T-helper 1 cell (primary cell): ENCODE measurements at regions not wholly inside any gene's neighbourhood (a gene's known extent, or its start where the extent isn't known, plus 50 kb on each side); places are given as distances from the start of the nearest gene placed in this dataset.

Experiments used
- DNase-seq, 5 donors: peaks; one replicate each; pipeline ENCODE4 v3.0.0-alpha.2; 2012 to 2020

DNA sequence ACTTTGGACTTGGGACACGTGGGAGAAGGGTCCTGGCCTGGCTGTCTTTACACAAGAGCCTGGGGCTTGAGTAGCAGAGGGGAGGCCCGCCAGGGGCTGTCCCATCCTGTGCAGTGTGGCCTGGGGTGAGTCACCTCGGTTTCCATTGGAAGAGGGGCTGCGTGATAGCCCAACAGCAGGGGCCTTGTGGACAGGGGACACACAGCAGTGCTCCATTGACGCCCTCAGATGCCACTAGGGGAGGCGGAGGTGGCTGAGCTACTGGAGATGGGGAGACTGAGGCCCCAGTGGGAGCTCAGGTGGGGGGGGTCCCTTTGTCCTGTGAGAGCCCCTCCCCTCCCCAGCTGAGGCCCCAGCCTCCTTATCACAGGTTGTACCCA, 50.0 kb upstream of the RNU6ATAC start:
- DNase-seq: no peak

DNA sequence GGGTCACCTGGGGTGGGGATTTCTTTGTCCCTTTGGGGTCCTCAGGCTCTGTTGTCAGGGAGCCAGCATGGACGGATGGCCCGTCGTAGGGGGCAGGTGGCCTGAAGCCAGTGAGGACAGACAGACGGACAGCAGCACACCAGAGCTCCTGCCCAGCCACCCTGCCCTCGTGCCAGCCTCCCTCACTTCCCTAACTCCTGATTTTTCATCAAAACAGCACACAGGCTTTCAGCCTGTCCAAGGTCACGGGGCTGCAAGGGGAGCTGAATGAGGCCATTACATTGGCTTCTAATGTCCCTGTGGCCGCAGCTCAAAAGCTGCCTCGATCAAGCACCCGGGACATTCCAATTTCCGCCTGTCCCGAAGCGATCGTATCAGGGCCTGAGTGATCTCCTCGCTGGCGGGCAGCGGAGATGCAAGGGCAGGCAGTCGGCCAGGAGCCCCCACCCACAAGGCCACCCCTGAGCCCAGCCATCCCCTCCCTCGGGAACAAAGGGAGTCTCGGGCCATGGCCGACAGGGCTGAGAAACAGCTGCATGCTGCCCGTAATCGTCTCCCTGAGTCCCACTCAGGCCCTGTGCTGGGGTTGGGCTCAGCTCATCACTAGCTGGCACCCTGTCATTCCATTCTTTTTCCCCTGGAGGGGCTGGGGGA, 50.5 kb upstream of the RNU6ATAC start:
- no peak for DNase-seq

DNA sequence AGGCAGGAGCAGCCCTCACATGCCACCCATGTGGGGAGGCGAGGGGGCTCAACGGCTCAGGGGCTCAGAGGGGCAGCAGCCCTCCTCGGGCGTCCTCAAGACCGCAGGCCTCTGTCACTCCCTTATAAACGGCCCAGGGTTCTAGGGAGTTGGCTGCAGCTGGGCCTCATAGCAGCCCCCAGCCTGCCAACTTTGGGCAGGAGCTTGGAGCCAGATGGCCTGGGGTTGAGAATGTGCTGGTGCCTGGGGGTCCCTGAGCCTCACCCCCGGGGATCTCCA, 51.0 kb upstream of the RNU6ATAC start:
- no peak for DNase-seq

DNA sequence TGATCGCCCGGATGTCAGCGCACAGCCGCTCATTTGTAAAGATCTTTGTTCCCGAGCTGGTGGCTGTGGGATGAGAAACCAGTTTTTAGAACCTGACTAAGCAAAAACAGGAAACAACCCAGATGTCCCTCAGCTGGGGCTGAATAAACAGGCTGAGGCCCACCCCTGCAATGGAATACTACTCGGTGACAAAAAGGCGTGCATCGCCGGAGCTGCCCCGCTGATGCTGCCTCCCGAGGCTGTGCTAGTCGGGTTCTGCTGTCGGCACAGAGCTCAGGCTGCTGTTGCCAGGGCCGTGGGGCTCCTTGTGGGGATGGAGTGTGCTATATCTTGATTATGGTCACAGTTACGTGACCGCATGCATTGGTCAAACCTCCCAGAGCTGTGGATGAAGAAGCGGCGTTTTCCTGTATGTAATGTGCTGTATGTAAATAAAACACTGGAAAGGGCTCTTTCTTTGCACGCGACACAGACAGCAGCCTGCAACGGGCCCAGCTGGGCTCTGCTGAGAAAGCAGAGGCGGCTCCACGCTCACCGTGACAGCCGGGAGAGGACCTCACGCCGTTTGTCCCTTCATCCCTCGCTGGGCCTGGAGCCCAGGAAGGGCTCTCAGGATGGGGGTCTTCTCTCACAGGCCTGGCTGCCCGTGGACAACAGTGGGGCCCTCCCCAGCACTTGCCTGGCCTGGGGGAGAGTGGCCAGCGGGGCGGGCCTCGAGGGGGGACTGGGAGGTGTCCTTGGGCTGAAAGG, 51.5 kb upstream of the RNU6ATAC start:
- DNase-seq: no peak

DNA sequence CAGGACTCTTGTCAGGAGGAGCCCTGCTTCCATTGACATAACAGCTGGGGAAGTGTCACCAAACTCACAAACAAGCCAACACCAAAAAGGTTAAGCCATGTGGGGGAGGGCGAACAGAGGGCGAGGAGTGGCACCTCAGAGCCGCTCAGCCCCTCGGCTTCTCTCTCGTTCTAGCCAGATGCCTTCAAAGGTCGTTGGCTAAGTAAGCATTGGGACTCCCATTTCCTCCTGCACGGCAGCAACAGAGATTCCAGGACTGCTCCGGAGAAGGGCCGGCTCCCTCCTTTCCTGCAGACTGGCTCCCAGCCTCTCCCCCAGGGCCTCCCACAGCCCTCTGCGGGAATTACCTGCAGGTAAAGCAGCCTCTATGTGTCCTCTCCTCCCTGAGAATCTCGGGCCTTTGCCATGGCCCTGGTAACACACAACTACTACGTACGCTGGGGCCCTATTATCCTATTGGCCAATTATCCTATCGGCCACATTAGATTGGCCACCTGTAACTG, 52.1 kb upstream of the RNU6ATAC start:
- DNase-seq: no peak

DNA sequence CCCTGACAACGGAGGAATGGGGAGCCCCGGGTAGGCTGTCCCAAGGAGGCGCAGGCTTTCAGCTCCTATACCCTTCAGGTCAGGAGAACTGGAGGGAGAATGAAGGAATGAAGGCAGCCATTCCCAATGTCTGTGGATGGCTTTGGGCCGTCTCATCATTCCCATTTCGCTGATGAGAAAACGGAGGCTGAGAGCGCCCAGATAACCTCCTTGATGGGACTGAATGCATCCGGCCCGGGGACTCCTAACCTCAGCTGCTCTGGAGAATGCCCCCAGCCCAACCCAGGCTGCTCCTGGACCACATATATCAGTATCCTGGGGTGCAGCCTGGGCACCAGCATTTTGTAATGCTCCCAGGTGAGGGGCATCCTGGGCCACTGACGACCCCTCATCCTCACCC, 52.6 kb upstream of the RNU6ATAC start:
- no peak for DNase-seq

DNA sequence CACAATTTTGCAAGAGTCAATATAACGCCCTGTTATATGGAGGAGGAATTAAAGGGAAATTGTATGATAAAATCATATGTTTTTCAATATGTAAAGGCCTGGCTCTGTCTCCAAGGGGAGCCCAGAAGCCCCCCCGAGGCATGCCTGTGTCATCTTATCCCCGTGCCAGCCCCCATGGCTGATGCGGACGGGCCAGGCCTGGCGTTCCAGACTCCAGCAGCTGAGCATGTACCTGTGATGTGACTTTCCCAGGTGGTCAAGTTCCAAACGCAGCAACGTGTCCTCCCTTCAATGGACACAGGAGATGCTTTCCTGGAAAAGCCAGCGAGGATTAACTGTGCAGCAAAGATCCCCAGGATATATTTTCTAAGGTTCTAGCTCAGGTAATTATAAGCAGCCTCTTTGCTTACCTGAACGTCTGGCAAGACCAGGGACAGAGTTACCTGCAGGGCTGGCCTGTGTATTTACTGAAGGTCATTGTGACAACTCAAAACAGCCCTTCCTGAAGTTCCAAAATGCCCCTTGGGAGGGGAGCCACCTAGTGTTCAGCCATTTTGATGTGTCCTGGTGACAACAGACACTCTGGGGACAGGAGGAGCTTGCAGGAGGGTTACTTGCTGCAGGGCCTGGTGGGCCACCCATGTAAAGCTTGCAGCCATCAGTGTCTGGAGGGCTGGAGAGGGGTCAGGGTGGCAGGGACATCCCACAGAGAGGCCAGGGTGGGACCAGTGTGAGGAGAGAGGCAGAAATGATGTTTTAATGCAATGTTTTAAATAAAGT, 53.3 kb upstream of the RNU6ATAC start:
- no peak for DNase-seq

DNA sequence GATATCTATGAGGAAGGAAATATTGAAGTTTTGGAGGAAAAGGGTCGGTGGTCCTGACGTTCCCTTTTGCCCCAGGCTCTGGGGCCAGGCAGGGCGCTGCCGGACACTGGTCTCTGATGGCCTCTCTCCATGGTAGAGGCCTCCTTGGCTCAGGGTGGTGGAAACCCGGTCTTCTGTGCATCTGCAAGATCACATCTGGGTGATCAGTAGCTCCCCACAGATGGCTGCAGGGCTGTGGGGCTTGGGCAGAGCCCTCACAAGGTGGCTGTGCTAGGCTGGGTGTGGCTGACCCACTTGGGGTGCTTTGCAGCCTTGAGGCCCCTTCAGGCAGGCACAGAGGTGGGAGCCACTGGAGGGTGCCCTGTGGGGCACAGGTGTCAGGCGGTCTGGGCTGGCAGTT, 53.9 kb upstream of the RNU6ATAC start:
- no peak for DNase-seq

DNA sequence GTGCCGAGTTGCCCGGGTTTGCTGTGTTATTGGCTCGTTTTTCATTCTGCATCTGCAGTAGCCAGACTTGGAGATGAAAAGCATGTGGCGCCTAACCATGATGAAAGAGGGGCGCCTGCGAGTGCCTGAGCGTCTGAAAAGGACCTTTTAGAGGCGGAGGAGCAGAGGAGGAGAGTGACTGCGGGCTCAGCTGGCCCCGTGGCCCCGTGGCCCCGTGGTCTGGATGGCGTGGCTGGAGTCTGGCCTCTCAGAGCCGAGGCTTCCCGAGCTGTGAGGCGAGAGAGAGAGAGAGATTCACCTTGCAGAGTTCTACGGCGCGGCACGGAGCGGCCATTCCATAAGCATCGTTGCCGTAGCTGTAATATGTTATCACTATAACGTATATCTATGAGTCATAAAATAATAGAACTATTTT, 55.3 kb upstream of the RNU6ATAC start:
- DNase-seq: no peak

DNA sequence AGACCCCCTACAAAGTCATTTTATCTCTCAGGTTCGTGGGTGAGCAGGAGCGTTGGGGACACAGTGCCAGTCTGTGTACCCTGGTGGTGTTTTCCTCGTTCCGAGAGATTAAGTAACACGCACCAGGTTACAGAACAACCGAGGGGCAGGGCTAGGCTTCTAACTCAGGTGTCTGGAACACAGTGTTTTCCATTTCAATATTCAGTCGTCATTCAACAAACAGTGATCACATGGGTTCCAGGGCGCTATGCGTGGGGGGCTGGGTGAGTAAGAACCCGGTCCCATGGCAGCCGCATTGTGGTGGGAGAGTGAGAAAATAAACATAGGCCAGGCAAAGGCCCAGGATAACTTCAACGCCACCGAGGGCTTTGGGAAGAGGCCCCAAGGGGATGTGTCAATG, 55.9 kb upstream of the RNU6ATAC start:
- peak in 1 of 5 donors; percentile 1 for DNase-seq

DNA sequence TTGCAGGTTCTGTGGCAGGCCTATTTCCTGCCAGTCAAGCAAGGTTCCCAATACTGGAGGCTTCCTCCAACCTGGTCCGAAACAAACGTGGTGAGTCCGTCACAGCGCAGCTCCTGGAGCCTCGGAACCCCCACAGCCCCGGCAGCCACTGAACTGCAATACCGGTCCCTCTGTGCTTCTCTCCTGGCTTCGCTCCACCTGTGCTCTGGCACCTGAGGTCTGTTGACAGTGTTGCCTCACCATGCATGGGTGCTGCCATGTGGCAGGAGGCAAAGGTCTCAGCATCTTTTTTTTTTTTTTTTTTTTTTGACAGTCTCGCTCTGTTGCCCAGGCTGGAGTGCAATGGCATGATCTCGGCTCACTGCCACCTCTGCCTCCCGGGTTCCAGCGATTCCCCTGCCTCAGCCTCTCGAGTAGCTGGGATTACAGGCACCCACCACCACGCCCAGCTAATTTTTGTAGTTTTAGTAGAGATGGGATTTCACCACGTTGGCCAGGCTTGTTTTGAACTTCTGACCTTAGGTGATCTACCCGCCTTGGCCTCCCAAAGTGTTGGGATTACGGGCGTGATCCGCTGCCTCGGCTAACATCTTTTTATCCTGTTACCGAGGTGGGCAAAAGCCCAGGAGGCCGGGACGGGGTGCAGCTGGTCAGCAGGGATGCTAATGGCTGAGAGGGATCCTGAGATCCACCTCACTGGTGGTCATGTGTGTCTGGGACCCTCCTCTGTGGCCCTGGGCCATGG, 57.1 kb upstream of the RNU6ATAC start:
- peak in 1 of 5 donors; percentile 3 for DNase-seq

DNA sequence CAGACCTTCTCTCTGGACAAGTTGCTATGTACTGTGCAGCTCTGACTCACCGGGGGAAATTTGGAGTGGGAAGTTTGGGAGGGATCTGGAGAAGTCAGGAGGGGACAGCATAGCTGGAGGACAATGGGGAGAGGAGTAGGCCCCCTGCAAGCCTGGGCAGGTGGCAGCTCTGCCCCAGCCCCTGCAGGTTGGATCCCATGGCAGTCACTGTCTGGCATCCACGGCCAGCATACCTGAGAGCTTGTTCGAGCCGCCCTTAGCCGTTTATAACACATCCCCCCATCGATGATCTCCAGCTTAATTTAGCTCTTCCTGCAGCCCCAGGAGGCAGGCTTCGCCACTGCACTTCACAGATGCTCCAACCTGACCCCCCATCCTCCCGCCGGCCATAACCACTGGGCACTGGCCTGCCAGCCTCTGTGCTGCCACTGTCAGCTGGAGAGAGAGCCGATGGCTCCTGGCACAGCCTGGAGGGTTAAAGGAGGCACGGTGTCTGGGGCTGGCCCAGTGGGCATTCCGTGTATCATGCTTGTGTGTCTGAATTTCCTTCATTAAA, 57.7 kb upstream of the RNU6ATAC start:
- DNase-seq: peak in 1 of 5 donors; percentile 3

DNA sequence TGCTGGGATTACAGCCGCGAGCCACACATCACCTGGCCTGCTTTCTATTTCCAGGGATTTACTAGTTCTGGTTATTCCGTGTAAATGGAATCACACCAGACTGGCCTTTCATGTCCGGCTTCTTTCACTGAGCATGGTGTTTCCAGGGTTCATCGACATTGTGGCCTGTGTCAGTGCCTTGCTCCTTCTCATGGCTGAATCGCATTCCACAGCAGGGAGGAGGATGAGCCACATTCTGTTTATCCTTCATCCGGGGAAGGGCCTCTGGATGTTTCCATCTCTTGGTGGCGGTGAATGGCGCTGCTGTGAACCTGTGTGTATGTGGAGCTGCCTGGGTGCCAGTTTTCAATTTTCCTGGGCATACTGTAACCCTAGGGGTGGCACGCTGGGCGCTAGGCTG, 58.7 kb upstream of the RNU6ATAC start:
- DNase-seq: no peak

DNA sequence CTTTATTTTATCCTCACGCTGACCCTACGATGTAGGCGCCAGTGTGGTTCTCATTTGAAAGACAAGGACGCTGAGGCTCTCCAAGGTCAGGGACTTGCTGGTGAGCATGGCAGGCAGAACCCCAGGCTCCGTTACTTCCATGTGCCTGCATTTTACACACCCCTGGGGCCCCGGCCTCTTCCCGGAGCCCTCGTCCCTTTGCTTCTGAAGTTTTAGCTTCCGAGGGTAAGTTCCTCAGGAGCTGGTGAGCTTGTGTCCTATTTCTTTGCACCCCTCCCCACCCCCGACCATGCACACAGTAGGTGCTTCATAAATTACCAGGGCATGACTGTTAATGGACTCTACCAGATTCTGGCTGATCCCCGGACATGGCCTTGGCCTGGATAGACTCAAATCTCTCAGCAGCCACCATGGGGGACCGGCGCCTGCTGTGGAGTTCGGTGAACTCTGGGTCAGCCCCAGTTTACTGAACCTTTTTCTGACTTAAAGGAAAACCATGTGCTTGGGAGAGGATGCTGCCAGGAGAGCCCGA, 59.3 kb upstream of the RNU6ATAC start:
- no peak for DNase-seq

DNA sequence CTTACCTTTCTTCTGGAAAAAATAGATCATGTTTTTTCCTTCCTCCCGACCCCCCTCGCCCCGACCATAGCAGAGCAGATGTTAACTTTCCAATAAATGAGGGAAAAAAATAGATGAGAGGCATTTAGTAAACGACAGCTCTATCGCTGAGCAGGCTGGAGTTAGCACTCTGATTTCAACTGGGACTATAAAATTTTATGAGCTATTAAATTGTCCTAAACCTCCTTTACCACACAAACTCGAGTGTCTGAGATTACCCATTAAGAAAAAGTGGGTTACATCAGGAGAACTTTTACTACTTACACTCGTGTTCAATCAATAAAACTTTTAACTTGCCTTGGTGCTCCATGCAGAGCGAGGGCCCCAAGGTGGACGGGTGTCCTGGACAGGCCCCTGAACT, 59.8 kb upstream of the RNU6ATAC start:
- no peak for DNase-seq

DNA sequence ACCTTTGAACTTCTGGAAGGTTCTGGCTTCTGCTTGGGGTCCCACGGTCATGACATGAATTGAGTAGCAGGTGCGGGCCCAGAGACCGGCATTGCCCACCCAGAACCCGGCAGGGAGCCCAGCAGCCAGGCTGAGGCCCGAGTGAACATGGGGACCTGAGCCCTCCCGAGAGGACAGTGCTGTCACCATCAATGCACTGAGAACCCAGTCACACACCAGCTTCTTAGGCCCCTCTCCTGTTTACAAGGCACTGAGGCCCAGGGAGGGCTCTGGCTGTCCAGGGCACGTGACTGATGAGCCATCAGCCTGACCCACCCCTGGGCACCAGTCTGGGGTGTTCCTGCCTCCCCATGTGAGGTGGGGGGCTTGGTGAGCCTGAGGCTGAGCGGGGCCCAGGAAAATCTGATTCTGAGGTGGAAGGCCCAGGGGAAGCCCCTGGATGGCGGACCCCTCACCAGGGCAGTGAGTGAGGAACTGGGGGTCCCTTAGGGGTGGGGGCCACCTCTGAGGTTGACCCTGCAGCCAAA, 60.3 kb upstream of the RNU6ATAC start:
- DNase-seq: peak in 1 of 5 donors; percentile 3

DNA sequence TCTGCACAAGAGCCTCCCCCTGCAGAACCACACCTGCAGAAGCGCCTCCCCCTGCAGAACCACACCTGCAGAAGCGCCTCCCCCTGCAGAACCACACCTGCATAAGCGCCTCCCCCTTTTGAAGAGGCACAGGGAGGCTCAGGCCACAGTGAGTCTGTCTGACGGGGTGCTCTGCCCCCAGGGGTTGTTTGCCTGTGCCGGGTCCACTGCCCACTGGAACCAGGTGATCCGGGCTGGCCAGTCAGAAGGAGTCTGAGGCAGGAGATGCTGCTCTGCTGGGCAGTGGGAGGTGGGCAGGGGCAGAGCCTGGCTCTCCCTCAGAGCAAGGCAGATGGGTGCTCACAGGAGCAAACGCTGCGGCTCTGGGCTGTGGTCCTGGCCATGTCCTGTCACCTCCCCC, 60.8 kb upstream of the RNU6ATAC start:
- no peak for DNase-seq

DNA sequence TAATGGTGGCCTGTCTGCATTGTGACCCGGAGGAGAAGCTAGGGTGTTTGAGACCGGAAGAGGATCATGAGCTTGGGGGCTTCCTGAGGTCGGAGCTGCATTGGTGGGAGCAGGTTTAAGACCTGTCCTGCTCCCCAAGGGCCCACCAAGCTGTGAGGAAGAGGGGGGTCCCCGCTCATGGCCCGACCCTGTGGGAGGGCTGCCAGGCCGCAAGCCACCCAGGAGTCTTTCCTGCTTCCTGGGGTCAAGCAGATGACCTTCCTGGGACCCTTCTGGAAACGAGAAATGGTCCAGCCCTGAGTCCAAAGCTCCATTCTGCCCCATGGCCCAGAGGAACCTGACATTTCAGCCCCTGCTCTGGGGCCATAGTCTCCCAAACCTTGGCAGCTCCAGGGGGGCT, 61.5 kb upstream of the RNU6ATAC start:
- no peak for DNase-seq

DNA sequence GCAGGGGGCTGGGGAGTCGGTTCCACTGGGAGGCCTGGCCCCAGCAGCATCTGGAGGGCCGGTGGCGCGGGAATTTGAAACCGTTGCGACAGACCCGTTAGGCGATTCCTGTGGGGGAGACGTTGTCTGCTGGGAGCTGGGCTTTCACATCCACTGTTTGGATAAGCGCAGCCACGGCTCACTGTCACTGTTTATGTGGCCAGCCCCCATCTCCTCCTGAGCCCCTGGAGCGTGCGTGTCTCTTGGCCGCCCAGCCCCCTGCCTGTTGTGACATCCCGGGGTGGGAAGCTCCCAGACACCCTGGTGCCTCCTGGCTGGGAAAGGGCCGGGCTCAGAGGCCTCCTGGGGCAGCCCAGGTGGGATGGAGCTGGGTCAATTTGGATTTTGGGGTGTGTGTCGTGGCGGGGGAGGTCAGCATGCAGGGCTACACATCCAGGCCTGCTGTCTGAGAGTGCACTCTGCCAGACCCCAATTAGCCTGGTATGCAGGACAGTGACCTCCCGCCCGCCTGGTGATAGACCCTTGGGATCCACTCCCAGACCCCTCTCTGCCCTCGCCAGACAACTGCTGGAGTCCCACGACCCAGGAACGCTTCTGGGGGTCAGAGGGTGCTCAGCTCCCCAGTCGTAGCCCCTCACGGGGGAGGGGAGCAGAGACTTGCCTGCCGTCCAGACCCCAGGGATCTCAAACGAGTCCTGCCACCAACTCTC, 62.0 kb upstream of the RNU6ATAC start:
- DNase-seq: no peak

DNA sequence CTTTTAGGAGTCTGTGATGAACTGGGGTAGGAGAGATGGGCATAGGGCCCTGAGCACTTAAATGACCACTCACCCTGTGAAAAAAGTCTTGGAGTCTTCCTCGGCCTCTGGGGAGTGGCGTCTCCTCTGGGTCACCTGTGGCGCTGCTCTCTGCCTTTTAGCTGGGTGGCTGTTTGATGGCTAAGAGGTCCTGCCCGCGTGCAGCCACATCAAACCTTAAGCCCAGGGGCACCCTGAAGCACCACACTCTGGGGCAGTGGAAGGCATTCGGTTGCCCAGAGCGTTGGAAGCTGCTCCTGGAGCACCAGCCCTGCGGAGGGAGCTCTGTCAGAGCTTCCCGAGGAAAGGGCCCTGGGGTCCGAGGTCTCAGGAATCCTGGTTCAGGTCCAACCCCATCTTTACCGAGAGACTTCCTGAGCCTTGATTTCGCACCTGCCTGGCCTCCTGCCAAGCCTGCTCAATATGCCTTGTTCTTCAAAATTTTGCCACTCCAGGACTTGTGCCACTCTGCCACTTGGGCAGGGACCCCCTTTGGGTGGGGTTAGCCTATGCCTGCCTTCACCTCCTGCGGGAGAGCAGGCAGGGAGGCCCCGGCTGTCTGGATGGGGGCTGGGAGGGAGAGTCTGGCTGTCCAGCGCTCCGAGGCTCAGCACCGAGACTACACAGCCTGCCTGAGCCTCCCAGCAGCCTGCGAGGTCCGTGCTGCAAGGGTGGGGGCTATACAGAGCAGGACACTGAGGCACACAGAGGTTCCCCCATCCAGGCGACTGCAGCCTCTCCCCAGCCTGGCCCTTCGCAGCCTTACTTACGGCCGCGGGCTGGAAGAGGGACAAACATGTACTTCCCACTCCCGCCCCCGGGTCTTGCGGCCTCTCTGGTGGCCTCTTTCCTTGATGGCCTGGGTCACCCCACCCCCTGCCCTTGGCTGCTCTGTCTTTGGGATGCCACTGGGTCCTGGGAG, 63.4 kb upstream of the RNU6ATAC start:
- no peak for DNase-seq
